ENCODE measurements at regions not wholly inside any gene's neighbourhood (a gene's known extent, or its start where the extent isn't known, plus 50 kb on each side); places are given as distances from the start of the nearest gene placed in this dataset.
A peak's percentile ranks its signal among the peaks of the same experiment; 100 is the strongest.
"Not testable (repeated sequence)": the region's sequence is repeated elsewhere in the genome, so short reads cannot be mapped to it uniquely, and the experiment has no call there.

GRCh38 chr1:25134307-25134706 is 98.0 kb downstream of the SYF2 start:
- no peak for DNase-seq
- no peak for ATAC-seq

GRCh38 chr1:25131794-25132193 is 100.5 kb downstream of the SYF2 start:
- no peak for ATAC-seq
- DNase-seq, result no peak

DNA sequence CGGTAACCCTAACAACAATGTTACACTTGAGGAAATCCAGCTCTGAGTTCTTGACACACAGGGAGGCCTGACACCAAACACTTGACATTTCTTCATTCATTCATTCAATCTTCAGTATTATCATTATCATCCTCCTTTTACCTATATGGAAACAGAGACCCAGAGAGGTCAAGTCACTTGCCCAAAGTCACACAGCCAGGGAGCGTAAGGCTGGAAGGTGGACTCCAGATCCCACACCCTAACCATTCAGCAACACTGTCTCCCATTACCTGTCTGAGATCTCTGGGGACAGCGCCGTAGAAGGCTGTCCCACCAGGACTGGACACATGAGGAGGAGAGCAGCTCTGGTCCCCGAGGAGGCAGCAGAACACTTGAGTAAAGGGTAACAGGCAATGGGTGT is 101.4 kb downstream of the SYF2 start:
- ATAC-seq (no peak), DNase-seq (no peak)

GRCh38 chr1:25129380-25129779 is 102.9 kb downstream of the SYF2 start:
- no peak for ATAC-seq
- no peak for DNase-seq

DNA sequence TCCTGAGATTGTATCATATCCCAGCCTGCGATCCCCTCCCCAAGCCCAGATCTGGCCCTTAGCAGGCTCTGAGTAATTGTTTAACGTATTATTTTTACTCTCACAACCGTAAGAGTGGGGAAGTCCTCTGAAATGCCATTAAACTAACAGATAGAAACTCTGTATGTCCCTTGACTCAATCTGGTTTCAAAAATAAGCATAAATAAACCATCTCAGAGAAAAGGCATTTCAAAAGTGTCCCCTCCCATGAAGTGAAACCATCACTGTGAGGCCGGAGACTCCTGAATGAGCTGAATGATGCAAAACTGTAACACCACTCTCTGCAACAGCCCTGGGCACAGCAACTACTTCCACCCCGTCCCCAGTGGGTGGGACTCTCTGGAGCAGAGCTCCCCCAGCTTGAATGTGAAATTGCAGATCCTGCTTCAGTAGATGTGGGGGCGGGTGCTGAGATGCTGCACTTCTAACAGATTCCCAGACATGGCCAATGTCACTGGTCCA is 104.1 kb downstream of the SYF2 start:
- ATAC-seq, result no peak
- no peak for DNase-seq

GRCh38 chr1:25126562-25126961 is 105.7 kb downstream of the SYF2 start:
- no peak for DNase-seq
- no peak for ATAC-seq

- peak; percentile 64 for ATAC-seq
- no peak for DNase-seq
Observed at GRCh38 chr1:25123551-25123950, 108.8 kb downstream of the SYF2 start.

- no peak for ATAC-seq
- DNase-seq, result no peak
Observed at GRCh38 chr1:25122747-25123146, 109.6 kb downstream of the SYF2 start.

GRCh38 chr1:25120281-25120680 is 112.0 kb downstream of the SYF2 start:
- no peak for ATAC-seq

DNA sequence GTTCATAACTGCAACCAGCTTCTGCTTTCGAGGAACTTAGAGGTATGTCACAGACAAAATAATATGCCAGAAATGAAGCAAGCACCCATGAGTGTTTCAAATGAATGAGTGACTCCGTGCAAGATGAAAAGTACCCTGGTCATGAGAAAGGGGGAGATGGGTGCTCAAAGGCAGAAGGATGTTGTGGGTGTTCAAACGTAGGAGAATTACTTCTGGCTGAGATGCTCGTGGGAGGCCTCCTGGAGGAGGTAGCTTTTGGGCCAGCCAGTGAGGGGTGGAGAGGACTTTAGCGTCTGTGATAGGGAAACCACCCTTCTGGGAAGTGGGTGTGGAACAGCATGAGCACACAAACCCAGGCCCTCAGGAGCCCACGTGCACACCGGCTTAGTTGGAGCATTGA is 113.8 kb downstream of the SYF2 start:
- peak; percentile 62 for ATAC-seq
- peak; percentile 37 for DNase-seq

More at GRCh38 chr1:25120281-25120680, 112.0 kb downstream of the SYF2 start:
- DNase-seq, result peak; percentile 32

DNA sequence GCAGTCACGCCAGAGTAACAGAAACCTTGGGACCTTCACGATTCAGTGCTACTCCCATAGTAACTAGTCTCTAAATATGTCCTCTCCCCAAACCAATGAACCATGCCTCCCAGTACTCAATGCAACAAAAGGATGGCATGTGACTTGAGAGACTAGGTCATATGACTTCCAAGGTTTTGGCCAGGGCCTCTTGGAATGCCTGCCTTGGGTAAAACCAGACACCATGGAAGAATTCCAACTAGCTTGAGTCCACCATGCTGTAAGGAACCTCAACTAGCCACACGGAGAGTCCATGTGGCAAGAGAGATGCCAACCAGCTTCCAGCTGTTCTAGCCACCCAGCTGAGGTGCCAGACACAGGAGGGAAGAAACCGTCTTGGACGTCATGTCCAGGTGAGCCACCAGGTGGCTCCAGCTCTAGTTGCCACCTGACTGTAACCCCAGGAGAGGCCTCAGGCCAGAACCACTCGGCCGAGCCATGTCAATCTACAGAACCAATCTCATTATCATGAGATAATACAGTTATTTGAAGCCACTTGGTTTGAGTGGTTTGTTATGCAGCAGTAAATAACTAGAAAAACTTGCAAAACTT is 115.0 kb downstream of the SYF2 start:
- DNase-seq (peak; percentile 49), ATAC-seq (no peak)

- ATAC-seq, result no peak
- no peak for DNase-seq
Observed at GRCh38 chr1:25116832-25117231, 115.5 kb downstream of the SYF2 start.

DNA sequence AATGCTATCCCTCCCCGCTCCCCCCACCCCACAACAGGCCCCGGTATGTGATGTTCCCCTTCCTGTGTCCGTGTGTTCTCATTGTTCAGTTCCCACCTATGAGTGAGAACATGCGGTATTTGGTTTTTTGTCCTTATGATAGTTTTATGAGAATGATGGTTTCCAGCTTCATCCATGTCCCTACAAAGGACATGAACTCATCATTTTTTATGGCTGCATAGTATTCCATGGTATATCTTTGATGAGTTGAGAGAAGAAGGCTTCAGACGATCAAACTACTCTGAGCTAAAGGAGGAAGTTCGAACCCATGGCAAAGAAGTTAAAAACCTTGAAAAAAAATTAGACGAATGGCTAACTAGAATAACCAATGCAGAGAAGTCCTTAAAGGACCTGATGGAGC is 116.2 kb downstream of the SYF2 start:
- DNase-seq, ATAC-seq: not testable (repeated sequence)

- no peak for ATAC-seq
- DNase-seq, result no peak
Observed at GRCh38 chr1:25113731-25114130, 118.6 kb downstream of the SYF2 start.

- ATAC-seq, result no peak
- DNase-seq, result no peak
Observed at GRCh38 chr1:25113086-25113485, 119.2 kb downstream of the SYF2 start.

DNA sequence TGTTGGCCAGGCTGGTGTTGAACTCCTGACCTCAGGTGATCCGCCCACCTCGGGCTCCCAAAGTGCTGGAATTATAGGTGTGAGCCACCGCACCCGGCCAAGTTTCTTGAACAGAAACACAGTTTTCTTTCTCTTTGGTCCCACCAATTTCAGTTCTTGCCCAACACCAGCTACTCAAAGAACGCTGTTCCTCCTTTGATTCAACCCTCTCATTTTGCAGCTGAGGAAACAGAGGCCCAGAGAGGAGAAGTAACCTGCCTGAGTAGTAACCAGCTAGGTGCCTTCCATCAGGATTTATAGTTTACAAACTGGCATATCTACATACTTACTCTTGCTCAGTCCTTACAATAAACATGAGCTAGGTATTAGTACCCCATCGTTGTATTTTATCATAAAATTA is 119.9 kb downstream of the SYF2 start:
- DNase-seq, result no peak
- ATAC-seq, result no peak

- DNase-seq (no peak), ATAC-seq (no peak)
Observed at GRCh38 chr1:25111706-25112105, 120.6 kb downstream of the SYF2 start.

DNA sequence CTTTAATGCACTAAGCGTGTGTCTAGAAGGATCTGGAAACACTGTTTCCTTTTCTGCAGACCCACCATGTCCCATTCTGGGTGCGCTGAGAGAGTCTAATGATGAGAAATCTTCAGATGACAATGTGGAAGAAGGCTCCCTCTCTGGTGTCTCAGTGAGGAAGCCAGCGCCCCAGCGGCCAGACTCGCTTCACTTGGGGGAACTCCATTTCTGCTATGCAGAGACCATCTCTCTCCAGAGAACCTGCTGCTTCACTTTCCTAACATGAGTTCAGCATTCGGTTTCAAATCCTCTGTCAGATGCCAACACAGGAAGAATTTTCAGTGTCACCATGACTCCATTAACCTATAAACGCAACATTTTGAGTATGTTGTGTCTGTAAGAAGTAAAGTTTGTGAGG is 121.8 kb downstream of the SYF2 start:
- ATAC-seq, result no peak

DNA sequence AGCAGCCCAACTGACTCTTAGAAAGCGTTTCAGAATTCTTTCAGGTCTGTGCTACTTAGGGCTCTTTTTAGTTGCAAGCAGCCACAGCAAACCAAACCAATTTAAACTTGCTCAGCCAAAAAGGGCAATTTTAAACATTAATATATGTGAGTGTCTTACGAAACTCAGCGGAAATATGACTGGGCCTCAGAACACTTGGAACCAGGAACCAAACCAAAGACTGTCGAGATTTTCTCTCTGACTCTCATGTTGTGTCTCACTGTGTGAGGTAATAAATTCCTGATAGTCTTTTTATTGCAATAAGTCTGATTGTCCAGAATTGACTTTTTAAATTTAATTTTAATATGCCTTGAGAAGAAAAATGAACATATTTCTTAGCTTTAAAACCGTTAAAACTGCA is 122.3 kb downstream of the SYF2 start:
- ATAC-seq (no peak), DNase-seq (no peak)

More for the DNA sequence above, 121.8 kb downstream of the SYF2 start:
- no peak for DNase-seq

DNA sequence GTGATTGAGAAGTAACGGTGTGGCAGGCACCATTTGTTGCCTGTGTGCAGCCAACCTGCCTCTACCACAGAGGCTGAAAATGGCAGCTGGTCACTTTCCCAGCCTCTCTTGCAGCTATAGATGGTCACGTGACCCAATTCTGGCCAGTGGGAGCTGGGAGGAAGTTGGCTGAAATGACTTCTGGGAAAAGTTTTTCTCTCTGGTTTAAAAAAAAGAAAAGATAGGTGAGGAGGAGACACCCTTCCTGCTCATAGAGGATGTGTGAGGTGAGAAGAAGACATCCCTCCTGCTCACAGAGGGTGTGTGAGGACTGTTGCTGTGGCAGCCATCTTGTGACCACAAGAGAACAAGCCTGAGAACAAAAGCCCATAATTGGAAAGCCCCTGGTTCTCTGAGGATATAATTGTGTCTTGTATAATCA is 122.8 kb downstream of the SYF2 start:
- DNase-seq, result no peak
- ATAC-seq, result no peak

GRCh38 chr1:25107643-25108010 is 124.7 kb downstream of the SYF2 start:
- no peak for DNase-seq
- ATAC-seq, result no peak

DNA sequence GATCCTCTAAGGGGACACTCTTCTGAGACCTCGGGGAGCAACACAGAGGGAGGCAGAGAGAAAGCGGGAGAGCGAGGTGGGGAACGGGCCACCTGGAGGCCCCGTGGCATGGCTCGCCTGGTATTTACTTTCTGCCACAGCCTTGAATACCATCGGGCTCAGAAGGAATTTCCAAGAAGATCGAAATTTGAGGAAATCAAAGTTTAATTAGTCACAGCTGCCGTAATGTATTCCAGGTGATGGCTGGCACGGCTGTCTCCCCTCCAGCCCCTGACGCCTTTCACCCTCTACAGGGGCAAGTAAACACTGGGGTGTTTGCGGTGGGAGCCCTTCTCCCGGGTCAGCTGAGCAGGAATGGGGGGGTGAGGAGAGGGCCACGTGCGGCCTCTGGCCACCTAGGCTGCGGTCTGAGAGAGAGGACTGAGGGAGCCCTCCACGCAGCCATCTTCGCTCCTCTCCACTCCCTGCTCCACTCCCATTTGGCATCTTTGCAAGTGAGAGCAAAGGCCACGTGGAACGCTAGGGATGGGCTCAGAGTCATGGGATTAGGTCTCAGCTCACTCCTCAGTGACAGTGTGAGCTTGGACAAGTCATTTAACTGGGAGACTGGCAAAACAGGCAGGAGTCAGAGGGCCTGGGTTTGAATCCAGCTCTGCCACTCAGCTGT is 125.2 kb downstream of the SYF2 start:
- ATAC-seq (no peak), DNase-seq (no peak)

DNA sequence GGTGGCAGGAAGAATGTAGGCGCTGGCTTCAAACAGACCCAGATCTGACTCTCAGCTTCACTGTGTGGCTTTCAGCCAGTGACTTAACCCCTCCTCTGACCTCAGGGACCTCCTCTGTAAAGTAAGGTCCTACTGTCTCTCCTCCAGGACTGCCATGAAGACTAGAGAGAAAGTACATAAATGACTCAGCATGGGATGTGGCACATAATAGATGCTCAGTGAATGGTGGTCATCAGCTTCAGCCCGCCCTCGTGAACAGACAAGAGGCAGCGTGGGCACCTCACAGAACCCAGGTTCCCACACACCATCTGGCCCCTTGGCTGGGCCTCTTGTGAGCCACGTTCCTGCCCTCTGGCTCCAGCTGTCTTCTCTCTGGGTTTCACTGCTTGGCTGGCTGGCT is 126.0 kb downstream of the SYF2 start:
- peak; percentile 39 for DNase-seq
- ATAC-seq, result peak; percentile 90

- DNase-seq, result no peak
- ATAC-seq, result no peak
Observed at GRCh38 chr1:25105836-25106235, 126.5 kb downstream of the SYF2 start.
